Nephron progenitor cell (in vitro differentiated cells): ENCODE measurements at regions not wholly inside any gene's neighbourhood (a gene's known extent, or its start where the extent isn't known, plus 50 kb on each side); places are given as distances from the start of the nearest gene placed in this dataset.

Experiments
- DNase-seq: peaks from one replicate; pipeline ENCODE4 v3.0.0; 2021
- H3K27ac Mint-ChIP-seq: 2 replicates; pipeline ENCODE4 v1.8.0; 2021; ENCODE audit warnings: mild to moderate bottlenecking, moderate library complexity, mixed read lengths
- H3K27me3 Mint-ChIP-seq: 2 replicates; pipeline ENCODE4 v1.8.0; 2021; ENCODE audit warnings: mild to moderate bottlenecking, low read depth, mixed read lengths; ENCODE audit not compliant: poor library complexity
- H3K36me3 Mint-ChIP-seq: 2 replicates; pipeline ENCODE4 v1.8.0; 2021; ENCODE audit warnings: low read depth, mixed read lengths
- H3K4me1 Mint-ChIP-seq: 2 replicates; pipeline ENCODE4 v1.8.0; 2021; ENCODE audit warnings: mixed read lengths
- H3K4me3 Mint-ChIP-seq: 2 replicates; pipeline ENCODE4 v1.8.0; 2021; ENCODE audit warnings: mild to moderate bottlenecking, moderate library complexity, mixed read lengths
- H3K9me3 Mint-ChIP-seq: 2 replicates; pipeline ENCODE4 v1.8.0; 2021; ENCODE audit warnings: mild to moderate bottlenecking, moderate library complexity, mixed read lengths
- TF ChIP-seq, protein P1 (sequence below): fragments of 200-600 bp; sonication (generic); IDR thresholded peaks from 2 replicates; pipeline ENCODE4 v1.5.0; 2021; ENCODE audit warnings: antibody characterized with exemption

DNA sequence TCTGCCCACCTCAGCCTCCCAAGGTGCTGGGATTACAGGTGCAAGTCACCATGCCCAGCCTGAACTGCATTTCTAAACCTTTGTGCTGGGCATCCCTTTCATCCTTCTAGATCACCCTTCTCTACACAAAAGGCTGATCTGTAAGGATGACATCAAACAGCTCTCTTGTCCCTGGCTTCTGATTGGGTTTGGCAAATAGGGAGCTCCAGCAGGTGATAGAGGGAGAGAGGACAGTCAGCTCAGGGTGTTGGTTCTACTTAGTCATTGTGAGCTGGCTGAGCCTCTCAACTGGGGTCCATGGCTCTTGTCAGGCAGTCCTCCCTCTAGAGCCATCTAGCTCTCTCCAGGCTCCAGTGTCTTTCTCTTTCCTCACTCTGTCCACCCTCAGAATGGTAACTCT lies 237.6 kb upstream of the JARID2 start:
- no peaks in the 10 kb centered on the region for H3K36me3 Mint-ChIP-seq
- H3K4me3 Mint-ChIP-seq: no peak overlapping the region
- DNase-seq: no peak
- H3K9me3 Mint-ChIP-seq: no peaks in the 10 kb centered on the region
- TF ChIP-seq, protein P1, sequence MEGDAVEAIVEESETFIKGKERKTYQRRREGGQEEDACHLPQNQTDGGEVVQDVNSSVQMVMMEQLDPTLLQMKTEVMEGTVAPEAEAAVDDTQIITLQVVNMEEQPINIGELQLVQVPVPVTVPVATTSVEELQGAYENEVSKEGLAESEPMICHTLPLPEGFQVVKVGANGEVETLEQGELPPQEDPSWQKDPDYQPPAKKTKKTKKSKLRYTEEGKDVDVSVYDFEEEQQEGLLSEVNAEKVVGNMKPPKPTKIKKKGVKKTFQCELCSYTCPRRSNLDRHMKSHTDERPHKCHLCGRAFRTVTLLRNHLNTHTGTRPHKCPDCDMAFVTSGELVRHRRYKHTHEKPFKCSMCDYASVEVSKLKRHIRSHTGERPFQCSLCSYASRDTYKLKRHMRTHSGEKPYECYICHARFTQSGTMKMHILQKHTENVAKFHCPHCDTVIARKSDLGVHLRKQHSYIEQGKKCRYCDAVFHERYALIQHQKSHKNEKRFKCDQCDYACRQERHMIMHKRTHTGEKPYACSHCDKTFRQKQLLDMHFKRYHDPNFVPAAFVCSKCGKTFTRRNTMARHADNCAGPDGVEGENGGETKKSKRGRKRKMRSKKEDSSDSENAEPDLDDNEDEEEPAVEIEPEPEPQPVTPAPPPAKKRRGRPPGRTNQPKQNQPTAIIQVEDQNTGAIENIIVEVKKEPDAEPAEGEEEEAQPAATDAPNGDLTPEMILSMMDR: no peak
- peaks cover 16% of the 10 kb centered on the region for H3K4me1 Mint-ChIP-seq
- peak overlapping the region; percentile 29 for H3K27ac Mint-ChIP-seq
- H3K27me3 Mint-ChIP-seq: peaks cover 10% of the 10 kb centered on the region

DNA sequence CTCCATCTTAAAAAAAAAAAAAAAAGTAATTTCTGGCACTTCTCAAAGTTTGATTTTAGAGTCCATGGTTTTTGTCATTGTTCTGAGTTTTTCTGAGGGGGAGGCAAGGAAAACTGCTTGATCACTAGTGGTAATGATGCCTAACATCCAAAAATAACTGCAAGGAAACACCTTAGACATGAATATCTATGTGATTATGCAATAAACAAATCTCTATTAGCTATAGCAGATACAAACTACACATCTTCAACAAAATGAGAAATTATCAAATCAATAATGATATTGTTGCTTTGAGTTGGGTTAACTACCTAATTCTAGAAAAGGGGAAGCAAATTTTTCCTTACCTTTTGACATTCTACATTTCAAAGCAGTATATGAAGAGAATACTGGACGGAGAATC lies 230.9 kb upstream of the JARID2 start:
- no peaks in the 10 kb centered on the region for H3K27me3 Mint-ChIP-seq
- no peak for DNase-seq
- H3K9me3 Mint-ChIP-seq: no peaks in the 10 kb centered on the region
- no peak overlapping the region for H3K4me3 Mint-ChIP-seq
- H3K4me1 Mint-ChIP-seq: peaks cover 31% of the 10 kb centered on the region
- TF ChIP-seq, protein P1: no peak
- H3K36me3 Mint-ChIP-seq: no peaks in the 10 kb centered on the region
- H3K27ac Mint-ChIP-seq: no peak overlapping the region

DNA sequence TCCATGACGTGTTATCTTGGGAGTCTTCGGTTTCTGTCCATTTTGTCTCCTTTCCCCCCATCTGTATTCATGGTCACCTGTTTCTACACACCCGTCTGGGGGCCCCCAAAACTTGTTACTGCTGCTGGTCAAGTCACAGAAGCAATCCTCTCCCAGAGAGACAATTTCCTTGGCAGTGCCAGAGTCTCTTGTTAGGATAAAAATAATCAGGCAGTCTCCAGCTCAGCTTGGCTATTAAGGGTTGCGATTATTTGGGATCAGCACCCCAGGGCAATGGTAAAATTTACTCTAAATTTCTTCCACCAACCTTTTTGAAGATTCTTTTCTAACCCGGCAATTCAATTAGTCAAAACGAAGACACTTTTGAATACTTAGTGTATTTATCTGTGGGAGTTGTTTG lies 229.1 kb upstream of the JARID2 start:
- no peaks in the 10 kb centered on the region for H3K36me3 Mint-ChIP-seq
- TF ChIP-seq, protein P1: no peak
- H3K9me3 Mint-ChIP-seq: no peaks in the 10 kb centered on the region
- H3K27me3 Mint-ChIP-seq: no peaks in the 10 kb centered on the region
- H3K4me1 Mint-ChIP-seq: peaks cover 40% of the 10 kb centered on the region
- no peak overlapping the region for H3K27ac Mint-ChIP-seq
- no peak overlapping the region for H3K4me3 Mint-ChIP-seq
- DNase-seq: no peak

DNA sequence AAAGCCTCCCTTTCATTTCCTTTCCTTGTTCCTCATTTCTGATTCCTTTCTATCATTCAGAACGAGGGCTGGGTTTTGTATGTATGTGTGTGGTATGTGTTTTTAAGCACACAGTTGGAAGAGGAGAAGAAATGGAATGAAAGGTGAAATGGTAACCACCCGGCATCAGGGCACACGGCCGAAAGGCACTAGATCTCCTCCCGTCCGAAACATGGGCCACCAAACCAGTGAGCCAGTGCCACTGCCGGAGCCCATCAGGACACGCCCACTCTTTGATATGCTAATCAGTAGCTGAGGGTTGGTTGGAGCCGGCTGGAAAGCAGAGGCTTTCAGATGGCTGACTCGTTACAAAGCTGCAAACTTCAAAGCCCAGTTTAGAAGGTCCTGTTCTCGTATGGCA lies 228.6 kb upstream of the JARID2 start:
- DNase-seq: peak; percentile 38

DNA sequence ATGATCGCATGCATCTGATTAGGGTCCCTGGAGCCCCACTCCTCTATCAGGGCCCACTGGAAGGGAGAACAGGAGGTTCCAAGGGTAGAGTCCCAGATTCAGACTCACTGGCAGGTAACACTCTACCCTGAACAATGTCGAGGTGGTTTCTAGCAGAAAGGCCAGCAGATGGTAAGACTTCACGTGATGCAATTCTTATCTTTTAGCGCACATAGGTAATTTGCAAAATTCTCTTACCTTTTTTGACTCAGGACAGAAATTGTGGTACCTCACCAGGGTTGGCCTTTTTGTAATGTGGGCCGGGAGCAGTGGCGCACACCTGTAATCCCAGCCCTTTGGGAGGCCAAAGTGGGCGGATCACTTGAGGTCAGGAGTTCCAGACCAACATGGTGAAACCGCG lies 228.1 kb upstream of the JARID2 start:
- no peak overlapping the region for H3K4me3 Mint-ChIP-seq
- no peaks in the 10 kb centered on the region for H3K36me3 Mint-ChIP-seq
- TF ChIP-seq, protein P1: no peak
- no peak overlapping the region for H3K27ac Mint-ChIP-seq
- peaks cover 45% of the 10 kb centered on the region for H3K4me1 Mint-ChIP-seq
- no peaks in the 10 kb centered on the region for H3K9me3 Mint-ChIP-seq
- no peaks in the 10 kb centered on the region for H3K27me3 Mint-ChIP-seq
- DNase-seq: no peak

More for the DNA sequence above, 228.6 kb upstream of the JARID2 start:
- H3K9me3 Mint-ChIP-seq: no peaks in the 10 kb centered on the region
- H3K4me3 Mint-ChIP-seq: no peak overlapping the region
- no peaks in the 10 kb centered on the region for H3K36me3 Mint-ChIP-seq
- H3K27me3 Mint-ChIP-seq: no peaks in the 10 kb centered on the region
- no peak overlapping the region for H3K27ac Mint-ChIP-seq
- peaks cover 45% of the 10 kb centered on the region for H3K4me1 Mint-ChIP-seq
- TF ChIP-seq, protein P1: no peak

DNA sequence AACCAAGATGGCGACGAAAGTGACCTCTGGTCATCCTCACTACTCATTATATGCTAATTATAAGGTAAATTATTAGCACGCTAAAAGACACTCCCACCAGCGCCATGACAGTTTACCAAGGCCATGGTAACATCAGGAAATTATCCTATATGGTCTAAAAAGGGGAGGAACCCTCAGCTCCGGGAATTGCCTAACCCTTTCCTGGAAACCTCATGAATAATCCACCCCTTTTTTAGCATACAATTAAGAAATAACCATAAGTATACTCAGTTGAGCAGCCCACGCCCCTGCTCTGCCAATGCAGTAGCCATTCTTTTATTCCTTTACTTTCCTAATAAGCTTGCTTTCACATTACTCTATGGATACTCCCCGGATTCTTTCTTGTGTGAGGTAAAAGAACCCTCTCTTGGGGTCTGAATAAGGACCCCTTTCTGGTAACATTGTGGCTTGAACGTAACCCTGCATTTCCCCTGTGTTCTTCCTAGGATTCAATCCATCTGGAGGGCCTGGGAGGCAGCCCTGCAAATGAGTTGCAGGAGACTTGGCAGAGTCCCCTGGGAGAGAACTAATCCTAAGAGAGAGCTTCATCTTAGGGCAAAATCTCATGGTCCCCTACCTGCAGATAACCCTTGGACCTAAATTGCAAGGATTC lies 225.6 kb upstream of the JARID2 start:
- H3K9me3 Mint-ChIP-seq: peaks cover 8% of the 10 kb centered on the region
- H3K27me3 Mint-ChIP-seq: no peaks in the 10 kb centered on the region
- H3K4me3 Mint-ChIP-seq: no peak overlapping the region
- TF ChIP-seq, protein P1: no peak
- DNase-seq: no peak
- H3K4me1 Mint-ChIP-seq: peaks cover 50% of the 10 kb centered on the region
- no peak overlapping the region for H3K27ac Mint-ChIP-seq
- H3K36me3 Mint-ChIP-seq: no peaks in the 10 kb centered on the region
